NCI-H510A (cell line): ENCODE measurements at regions not wholly inside any gene's neighbourhood (a gene's known extent, or its start where the extent isn't known, plus 50 kb on each side); places are given as distances from the start of the nearest gene placed in this dataset.

Source experiments
- DNase-seq: peaks from one replicate; lab custom pipeline; 2025; lab: John Stamatoyannopoulos, UW

DNA sequence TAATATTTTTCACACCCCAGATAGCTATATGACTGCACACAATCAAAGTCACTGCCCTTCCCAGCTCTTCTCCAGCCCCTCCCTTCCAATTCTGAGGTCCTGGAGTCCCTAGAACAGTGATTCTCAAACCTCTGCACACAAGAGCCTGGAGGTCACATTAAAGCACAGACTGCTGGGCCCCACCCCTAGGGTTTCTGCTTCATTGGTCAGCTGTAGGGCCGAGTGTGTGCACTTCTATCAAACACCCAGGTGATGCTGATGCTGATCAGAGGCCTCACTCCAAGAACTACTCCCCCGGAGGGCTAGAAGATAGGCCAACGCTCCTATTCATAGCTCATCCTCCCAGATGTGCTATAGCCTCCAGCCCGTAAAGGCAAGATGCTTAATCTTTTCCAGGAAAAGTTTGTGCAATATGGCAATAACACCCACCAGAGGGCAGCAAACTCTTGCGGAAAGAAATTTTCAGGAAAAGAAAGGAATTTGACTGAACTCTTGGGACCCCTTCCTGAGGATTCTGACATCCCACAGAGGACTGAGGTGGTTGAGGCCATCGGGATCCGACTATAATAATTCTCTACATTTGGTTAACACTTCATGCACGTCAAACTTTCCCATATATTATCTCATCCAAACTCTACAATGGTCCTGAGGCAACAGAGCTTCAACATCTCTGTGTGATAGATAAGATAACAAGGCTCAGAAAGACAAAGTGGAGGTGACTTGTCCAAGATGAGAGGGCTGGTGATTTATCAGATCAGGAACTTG, 194.2 kb upstream of the PKDCC start:
- peak; percentile 17 for DNase-seq

DNA sequence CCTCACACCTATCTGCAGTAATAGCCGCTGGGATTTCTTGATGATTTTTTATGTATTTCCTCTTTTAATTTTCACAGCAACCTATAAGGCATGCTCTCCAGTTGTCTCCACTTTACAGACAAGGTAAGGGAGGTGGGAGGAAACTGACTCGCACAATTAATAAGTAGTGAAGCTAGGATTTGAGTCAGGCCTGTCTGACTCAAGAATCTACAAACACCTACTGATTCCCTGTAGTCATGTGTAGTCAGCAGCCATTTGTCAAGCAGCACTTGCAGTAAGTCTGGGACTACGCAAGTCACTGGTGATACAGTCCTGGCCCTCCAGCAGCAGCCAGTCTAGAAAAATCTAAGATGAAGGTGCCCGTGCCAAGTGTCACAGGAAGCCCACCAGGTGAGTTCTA, 193.6 kb upstream of the PKDCC start:
- no peak for DNase-seq

DNA sequence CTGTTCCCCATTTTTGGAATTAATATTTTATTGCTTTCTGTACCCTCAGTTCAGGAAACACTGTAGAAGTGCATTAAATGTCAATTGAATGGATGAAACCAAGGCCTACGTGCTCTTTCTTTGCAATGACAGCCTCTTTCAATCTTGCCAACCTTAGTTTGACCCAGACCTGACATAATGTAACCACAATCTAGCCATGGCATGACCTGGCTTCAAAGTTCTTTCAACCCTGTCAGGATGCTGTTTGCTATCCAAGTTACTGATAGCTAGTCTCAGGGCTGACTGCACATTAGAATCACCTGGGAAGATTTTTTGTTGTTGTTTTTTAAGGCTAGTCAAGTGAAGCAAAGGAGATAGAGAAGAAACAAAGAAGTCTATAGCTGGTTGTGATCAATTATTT, 190.9 kb upstream of the PKDCC start:
- DNase-seq: no peak

DNA sequence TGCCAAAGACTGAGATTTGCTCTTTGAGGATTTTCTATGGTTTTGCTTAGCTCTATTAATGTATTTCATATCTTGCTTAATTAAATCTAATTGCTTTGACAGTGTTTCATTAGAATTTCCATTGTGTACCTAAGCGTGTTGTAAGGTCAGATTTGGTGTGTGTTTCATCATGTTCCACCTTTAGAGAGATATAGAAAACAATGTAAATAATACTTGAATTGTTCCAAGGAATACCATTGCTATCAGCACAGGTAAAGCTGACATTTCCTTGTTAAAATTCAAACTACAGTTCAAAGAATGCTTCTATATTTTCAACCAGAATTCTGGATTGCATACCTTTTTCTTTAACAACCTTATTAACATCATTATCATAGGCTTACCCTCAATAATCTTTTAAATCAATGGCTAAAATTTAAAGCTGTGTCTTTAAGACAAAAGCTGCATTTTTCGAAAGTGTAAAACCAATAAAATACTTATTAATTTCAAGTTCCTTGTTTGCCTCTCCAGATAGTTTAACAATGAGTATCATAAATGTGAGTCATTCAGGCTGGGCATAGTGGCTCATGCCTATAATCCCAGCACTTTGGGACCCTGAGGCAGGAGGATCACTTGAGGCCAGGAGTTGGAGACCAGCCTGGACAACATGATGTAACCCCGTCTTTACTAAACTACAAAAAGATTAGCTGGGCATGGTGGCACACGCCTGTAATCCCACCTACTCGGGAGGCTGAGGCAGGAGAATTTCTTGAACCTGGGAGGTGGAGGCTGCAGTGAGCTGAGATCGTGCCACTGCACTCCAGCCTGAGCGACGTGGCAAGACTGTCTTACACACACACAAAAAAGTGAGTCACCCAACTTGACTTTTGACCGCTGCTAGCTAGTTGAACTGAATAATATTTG, 188.0 kb upstream of the PKDCC start:
- no peak for DNase-seq

DNA sequence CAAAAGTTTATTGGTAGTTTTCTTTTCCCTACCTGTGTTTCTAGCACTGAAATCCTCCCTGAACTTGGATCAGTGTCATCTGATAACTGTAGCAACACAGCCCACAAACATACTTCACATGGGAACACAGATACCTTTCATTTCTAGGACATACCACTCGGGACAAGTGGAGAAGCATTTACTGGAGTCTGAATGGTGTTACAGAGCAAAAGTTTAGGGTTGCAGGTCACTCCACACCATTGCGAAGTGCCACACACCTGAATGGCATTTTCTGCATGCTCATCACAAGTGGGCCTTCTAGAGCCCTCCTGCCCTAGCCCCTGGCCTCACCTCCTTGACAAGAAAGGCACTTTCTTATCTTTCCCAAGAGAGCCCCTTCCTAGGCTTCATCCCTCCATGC, 184.8 kb upstream of the PKDCC start:
- no peak for DNase-seq

DNA sequence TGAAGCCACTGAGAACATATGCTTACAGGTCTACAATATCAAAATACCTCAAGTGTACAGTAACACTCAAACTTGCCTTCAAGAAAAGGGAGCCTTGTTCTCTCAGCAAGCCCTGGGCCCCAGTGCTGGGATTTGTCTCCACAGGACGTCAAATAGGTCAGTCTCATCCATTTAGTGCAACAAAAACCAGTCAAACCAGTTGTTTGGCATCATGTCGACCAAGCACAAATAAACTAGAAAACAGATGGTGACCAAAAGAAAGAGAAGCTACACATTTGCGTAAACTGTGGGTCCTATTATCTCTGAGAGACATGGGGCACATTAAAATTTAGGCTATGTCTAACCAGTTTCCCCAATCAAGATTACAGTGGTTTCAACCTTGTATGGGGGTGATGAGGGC, 182.6 kb upstream of the PKDCC start:
- no peak for DNase-seq

DNA sequence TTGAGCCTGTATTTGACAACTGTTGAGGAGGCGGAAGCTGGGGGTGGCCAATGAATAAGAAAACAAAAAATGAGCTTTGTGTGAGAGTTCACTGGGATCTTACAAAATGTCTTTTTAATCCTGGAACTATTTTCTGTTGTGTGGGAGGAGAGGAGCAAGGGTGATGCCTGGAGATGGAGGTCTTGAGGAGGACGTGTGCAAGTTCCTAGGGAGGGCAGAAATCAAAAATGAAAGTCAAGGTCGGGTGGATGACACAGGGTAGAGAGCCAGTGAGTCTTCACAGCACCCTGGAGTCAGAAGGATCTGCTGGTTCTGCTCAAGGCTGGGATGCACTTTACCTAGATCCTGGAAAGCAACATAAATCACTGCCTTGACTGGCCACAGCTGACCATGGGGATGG, 180.3 kb upstream of the PKDCC start:
- no peak for DNase-seq

DNA sequence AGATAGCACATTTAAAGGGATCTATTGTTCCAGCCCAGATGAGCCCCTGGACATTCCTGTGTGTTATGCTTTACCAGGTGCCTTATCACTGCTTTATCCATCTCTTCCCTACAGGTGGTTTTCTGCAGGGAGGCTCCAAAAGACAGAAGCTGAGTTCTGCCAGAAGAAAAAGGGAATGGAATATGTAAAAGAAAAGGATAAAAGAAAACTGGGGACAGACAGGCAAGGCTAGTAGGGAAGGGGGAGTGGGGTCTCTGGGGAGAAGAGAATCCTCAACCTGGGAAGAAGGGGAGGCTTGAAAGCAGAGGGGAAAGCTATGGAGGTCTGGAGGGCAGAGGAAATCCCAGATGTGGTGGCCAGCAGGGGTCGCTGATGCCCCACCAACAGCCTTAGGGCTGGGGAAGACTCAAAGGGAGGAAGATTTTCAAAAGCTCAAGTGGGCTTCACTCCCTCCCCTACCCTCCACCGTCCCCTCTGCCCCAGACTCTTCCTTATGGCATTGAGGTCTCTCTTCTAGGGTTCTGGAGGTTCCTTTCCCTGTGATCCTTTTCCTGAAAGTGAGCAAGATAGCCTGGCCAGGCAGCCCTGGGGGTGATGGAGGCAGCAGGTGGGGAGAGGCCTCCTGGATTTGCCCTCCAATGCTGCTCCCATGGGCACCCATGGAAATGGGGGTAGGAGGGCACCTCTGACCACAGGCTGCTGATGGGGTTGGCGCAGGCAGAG, 178.1 kb upstream of the PKDCC start:
- DNase-seq: no peak

DNA sequence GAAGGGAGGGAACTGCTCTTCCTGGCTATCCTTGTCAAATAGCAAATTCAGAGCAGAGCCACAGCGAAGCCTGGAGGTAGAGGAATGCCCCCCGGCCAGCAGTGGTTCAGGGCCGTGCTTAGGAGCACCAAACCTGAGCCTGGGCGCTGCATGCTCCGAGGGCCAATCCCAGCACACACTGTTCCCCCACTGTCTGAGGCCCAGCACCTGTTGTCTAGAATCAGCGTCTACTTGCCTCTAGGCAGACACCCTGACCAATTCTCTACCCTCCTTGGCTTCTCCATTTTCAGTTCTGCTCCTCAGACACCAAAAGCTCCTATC, 177.6 kb upstream of the PKDCC start:
- no peak for DNase-seq

DNA sequence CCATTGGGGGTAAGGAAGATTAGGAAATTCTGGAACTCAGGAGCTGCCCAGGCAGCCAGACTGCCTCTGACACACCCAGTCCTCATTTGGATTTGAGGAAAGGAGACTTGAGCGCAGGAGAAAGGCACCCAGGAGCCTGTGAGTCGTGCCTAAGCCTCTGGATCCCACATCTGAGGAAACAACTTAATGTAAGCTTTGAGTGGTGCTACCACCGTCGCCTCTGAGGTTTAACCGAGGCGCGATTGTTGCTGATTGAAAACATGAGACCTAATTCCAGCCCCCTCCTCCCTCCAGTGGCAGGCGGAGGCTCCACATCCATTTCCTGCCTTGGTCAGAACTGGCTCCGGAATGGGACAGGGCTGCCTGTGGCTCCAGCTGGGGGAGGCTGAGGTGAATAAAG, 176.7 kb upstream of the PKDCC start:
- no peak for DNase-seq

DNA sequence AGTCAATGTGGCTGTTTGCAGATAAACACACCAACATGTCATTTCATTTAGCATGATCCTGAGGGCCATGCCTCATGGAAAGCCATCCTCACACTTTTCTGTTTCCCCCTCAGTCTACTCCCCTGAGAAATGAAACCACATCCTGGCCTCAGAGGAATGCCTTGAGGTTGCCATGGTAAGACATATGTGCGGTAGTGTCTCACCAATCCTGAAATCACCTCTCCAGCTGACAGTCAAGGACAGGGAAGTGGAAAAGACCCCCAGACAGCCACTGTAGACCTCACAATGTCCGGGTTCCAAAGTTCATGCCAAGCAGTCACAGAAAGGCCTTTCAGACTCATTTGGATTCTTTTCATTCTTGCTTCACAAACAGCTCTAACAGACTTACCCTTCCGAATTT, 175.2 kb upstream of the PKDCC start:
- no peak for DNase-seq

DNA sequence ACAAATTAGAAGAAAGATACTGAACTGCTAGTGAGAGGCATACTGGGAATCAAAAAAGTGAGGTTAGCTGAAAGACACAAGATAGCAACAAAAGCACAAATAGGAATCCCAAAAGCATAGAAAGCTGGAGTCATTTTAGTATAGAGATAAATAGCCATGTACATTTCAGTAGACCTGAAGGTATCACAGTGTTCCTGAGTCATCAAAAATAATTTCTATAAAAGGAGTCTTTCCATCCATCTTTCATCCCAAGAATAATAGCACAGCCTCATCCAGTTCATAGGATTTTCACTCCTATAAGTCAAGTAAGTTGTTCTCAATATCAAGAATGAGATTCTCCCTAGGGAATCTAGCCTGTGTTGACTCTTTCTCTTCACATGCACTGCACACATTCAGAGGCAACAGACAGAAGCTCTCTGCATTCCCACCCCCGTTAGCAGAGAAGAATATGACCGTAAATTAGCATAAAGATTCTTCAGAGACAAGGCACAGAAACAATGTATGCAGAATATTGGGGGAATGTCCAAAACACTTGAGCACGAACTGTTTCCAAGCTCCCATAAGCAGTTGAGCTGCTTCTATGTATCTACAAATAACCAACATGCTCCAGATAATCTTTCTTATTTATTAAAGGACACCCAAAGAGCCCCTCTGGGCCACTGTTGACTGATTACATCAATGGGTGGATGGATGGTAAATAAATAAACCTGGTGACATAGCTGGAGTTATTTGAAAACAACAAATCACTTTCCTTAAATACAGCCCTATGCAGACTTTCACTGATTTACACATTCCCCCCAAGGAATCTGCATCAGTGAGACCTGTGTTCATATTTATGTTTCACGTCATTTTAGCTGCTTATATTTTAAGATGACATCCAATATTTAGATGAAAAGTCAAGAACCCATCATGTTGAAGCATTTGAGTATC, 174.5 kb upstream of the PKDCC start:
- no peak for DNase-seq

DNA sequence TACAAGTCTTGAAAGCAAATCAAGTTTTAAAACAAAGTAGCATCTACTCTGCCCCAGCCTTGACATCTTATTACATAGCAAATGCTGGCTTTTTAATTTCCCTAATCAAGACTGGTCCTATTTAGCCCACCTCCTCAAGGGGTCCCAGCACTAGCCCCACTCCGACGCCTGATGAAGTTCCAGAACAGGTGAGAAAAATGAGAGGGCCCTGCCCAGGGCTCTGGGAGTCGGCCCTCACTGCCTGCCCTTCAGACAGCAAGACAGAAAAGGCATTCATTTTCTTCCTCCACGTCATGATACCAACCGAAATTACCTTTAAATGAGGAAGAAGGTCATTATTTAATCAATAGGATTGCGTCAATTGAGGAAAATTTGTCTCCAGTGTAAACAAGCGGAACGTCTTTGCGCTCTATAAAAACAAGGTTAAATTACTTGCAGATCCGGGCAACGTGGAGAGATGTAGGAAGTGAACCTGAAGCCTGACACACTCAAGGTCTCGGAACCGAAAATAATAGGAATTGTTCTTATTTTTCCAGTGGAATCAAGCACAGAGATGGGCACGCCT, 170.6 kb upstream of the PKDCC start:
- no peak for DNase-seq

DNA sequence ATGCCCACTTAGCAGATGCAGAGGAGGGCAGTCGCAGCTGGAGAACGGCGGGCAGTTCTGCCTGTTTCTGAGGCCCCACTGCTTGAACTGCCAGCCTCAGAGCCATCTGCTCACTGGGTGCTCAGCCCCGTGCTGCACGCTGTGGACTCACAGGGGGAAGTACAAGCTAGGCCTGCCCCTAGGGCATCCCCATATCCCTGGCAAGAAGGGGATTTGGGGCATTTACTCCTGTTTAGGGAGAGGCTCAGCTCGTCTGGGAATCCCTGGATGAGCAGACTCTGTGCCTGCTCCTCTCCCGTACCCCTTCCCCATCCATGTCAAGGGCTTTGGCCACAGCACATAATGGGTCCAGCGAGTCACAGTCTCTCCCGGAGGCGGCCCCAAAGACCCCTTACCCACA, 169.8 kb upstream of the PKDCC start:
- DNase-seq: no peak

DNA sequence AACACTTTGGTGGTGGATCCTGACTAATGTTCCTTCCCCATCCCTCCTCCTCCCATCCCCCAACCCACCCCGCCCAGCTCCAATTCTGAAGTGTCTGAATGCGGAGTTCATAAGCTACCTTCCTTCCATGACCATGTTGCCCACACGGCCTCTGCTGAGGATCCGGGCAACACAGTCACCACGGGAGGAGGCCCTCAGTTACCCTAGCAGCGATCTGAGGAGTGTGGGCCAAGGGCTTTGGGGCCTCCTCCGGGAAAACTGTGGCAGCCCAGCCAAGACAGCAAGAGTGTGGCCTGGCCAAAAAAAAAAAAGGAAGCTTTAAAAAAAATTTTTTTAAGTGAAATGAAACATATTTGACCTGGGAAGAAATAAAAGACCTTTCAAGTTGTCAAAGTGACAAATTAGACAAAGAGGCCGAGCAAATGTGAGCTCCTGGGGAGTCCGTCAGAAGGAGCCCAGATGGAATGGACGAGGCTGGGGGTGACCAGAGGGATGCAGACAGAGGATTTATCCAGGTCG, 169.0 kb upstream of the PKDCC start:
- no peak for DNase-seq

DNA sequence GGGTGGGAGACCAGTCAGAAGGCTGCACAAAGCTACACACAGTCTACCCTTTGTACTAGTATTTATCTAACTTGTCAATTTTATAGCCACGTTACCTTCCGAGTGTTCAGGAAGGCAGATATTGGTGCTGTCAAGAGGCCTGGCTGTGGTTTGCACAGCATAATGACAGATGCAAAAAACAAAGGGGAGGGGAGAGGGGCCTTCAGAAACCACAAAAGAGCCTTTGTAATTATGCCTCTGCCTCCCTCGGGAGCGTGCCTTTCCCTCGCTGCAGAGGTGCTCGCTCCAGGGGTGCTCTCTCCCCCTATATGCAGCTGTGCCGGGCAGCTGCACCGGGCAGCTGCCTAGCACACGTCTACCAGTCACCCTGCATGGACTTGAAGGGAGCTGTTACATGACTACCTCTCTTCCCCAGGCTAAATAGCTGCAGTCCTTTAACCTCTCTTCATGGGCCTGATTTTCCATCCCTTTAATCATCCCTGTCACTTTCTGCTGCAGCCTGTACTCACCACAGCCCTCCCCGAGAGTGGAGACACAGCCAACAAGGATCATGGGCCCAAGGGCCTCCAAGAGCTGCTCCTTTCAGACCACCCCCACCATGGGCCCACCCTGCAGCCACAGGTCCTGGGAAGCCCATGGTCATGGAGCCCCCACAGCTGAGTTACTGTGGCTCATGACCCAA, 168.4 kb upstream of the PKDCC start:
- peak; percentile 51 for DNase-seq

DNA sequence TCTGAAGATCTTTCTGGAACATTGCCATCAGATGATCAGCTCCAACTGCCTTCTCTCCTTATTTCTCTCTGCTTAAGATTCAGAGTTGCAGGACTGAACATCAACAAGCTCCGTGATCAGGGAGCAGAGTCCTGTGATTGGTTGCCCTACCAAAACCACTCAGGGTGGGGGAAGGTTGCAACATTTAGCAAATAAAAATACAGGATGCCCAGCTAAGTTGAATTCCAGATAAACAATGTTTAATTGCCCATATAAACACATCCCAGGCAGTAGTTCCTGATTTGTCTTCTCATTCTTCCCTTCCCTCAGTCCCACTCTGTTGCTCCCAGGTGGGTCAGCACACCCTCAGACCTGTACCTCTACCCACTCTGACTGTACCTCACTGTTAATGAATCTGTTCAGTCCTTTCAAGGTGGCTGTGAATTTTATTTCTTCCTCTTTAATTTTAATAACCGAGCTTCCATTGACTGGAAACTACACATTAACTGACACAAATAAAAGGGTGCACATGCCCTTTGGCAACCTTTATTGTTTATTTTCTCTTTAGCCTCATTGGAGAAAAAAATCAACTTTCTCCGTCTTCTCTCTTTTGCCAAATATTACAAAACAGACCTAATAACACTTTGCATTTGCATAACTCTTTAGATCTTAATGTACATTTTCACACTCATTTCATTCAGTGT, 167.1 kb upstream of the PKDCC start:
- DNase-seq: no peak

DNA sequence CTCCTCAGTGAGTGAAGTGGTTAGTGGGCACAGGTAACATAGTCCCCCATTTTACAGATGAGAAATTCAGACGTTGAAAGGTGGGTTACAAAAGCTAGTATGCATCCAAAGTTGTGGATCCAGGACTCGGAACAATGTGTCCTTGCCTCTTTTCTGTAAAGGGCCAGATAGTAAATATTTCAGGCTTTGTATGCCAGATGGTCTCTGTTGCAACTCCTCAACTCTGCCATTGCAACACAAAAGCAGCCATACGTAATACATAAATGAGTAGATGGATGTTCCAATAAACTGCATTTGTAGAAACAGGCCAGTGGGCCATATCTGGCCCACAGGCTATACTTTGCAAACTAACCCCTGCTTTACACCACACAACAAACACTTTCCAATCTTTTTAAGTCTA, 166.6 kb upstream of the PKDCC start:
- no peak for DNase-seq

DNA sequence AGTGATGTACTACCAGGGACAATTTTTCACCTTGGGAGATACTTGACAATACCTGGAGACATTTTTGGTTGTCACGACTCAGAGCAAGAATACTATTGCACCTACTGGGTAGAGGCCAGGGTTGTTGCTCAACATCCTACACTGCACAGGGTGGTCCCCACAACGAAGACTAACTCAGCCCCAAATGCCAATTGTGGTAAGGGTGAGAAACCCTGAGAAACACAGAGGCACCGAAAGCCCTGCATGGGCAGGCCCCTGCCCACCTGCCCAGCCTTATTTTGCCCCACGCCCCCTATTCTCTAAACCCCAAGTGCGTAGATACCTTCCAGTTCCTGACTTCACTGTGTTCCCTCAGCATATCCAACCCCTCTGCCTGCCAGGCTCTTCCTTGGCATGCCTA, 163.1 kb upstream of the PKDCC start:
- no peak for DNase-seq

DNA sequence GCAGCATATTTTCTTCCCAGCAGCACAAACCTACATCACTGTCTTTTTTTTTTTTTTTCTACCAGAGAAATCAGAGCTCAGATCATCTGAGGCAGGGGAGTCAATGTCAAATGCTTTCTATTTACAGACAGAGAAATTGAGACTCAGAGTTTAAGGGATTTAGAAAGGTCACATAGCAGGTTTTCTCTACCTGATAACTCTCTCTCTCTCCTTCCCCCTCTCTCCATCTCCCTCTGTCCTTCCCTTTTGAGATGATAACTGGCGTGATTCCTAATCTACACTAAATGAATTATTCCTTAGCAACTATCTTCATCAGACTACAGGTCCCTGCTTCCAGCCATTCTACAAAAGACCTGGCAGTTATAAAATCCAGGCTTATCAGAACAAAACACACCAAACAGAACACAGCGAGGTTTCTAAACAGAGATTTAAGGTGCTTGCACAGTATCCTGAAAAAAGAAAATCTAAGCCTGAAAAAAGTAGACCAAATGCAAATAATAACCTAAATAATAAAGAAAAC, 161.6 kb upstream of the PKDCC start:
- DNase-seq: no peak
